ENCODE measurements at regions not wholly inside any gene's neighbourhood (a gene's known extent, or its start where the extent isn't known, plus 50 kb on each side); places are given as distances from the start of the nearest gene placed in this dataset.

DNA sequence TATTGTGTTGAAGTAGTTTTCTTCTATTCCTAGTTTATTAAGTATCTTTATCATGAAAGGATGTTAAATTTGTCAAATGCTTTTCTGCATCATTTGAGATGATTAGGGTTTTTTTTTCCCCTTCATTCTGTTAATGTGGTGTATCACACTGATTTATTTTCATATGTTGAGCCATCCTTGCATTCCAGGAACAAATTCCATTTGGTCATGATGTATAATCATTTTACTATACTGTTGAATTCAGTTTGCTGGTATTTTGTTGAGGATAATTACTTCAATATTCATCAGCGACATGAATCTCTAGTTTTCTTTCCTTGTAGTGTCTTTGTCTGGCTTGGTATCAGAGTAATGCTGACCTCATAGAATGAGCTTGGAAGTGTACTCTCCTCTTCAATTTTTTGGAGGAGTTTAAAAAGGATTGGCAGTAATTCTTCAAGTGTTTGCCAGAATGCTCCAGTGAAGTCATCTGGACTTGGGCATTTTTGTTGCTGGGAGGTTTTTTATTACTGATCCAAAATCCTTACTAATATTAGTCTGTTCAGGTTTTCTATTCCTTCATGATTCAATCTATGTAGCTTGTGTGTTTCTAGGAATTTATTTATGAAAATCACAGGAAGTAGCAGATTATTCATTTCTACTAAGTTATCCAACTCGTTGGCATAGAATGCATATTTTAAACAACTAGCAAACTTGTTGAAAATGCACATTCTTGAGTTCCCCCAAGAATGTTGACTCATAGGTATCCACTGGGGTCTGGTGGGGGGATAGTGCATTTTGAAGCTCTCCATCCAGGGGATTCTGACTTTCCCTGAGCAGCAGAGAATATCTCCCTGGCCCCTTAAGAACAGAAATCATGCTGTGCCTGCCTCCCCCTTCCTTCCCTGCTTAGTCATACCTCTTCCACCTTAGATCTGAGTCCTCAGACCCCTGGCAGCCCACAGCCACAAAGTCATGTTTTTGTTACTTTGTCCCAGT, 187.1 kb downstream of the BMP7 start:
- DNase-seq (ENCODE audit: low read depth): no peak
- TF ChIP-seq, protein P1, sequence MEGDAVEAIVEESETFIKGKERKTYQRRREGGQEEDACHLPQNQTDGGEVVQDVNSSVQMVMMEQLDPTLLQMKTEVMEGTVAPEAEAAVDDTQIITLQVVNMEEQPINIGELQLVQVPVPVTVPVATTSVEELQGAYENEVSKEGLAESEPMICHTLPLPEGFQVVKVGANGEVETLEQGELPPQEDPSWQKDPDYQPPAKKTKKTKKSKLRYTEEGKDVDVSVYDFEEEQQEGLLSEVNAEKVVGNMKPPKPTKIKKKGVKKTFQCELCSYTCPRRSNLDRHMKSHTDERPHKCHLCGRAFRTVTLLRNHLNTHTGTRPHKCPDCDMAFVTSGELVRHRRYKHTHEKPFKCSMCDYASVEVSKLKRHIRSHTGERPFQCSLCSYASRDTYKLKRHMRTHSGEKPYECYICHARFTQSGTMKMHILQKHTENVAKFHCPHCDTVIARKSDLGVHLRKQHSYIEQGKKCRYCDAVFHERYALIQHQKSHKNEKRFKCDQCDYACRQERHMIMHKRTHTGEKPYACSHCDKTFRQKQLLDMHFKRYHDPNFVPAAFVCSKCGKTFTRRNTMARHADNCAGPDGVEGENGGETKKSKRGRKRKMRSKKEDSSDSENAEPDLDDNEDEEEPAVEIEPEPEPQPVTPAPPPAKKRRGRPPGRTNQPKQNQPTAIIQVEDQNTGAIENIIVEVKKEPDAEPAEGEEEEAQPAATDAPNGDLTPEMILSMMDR (IDR thresholded peaks at IDR 0.05; ENCODE audit: insufficient read depth, low read depth, low read length, missing control alignments): no peak
- H3K4me3 ChIP-seq (ENCODE audit: low read depth, low read length): no peak overlapping the region

DNA sequence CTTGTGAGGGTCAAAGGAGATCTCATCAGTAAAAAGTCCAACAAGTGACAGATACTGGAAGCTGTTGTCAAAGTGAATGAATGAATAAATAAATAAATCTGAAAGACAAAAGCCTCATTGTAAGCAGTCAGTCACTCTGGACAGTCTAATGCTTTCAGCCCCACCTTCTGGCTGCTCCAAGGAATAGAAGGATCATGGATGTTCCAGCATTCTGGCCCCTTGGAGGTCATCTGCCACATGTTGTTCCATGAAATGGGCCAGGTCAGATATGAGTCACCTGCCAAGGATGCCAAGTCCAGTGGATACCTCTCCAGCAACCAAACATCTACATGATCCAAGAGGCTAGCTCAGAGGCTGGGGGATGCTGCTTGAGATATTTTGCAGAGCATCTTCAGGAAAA, 185.6 kb downstream of the BMP7 start:
- no peak for DNase-seq (ENCODE audit: low read depth)
- TF ChIP-seq, protein P1 (IDR thresholded peaks at IDR 0.05; ENCODE audit: insufficient read depth, low read depth, low read length, missing control alignments): no peak
- no peak overlapping the region for H3K4me3 ChIP-seq (ENCODE audit: low read depth, low read length)

DNA sequence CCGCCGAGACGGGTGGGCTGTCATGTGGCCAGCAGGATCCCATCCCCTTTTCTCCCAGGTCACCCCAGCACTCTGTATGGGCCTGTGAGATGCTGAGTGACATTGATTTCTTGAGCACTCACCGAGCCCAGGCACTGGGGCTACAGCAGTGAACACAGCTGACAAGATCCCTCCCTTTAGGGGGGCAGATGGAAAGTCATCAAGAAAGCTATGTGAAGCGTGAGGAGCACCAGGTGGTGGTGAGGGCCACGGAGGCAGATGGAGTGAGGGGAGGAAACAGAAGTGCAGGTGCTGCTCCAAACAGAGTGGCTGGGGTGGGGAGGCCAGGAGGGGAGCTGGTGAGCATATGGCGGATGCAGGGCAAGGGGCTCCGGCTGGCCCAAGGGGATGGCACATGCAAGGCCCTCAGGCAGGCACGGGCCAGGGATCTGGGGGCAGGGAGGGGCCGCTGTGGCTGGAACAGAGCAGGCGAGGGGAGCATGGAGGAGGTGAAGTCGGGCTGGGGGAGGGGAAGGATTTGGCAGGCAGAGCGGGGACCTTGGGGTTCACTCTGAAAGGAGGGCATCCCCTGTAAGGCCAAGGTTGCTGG, 184.0 kb downstream of the BMP7 start:
- TF ChIP-seq, protein P1 (IDR thresholded peaks at IDR 0.05; ENCODE audit: insufficient read depth, low read depth, low read length, missing control alignments): no peak
- H3K4me3 ChIP-seq (ENCODE audit: low read depth, low read length): no peak overlapping the region
- no peak for DNase-seq (ENCODE audit: low read depth)

DNA sequence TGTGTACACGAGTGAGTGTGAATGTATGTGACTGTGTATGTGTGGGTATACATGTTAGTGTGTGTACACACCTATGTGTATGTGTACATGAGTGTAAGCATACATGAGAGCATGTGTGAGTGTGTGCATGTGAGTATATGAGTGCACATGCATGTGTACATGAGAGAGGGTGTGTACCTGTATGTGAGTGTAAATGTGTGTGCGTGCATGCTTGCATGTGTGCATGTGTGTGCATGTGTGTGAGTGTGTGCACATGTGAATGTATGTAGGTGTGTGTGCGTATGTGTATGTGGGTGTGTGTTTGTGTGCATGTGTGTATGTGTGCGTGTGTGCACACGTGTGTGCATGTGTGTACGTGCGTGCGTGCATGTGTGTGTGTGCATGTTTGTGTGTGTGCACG, 183.4 kb downstream of the BMP7 start:
- H3K4me3 ChIP-seq (ENCODE audit: low read depth, low read length): no peak overlapping the region
- TF ChIP-seq, protein P1 (IDR thresholded peaks at IDR 0.05; ENCODE audit: insufficient read depth, low read depth, low read length, missing control alignments): no peak
- DNase-seq (ENCODE audit: low read depth): no peak

DNA sequence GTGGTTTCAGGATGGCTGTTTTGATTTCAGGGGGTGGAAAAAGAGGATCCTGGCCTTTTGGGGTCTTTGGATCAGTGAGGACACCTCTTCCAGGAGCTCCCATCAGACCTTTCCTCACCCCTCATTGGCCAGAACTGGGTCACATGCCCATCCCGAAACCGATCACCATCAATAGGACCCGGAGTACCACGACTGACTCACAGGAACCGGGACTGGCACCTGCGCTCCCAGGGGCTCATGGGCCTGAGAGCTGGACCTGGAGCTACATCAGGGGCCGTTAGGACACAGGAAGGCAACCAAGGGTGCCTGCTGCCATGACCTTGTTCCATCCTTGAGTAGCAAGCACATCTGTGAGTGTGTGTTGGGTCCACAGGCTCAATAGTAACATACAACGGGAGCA, 180.4 kb downstream of the BMP7 start:
- TF ChIP-seq, protein P1 (IDR thresholded peaks at IDR 0.05; ENCODE audit: insufficient read depth, low read depth, low read length, missing control alignments): no peak
- no peak overlapping the region for H3K4me3 ChIP-seq (ENCODE audit: low read depth, low read length)
- DNase-seq (ENCODE audit: low read depth): no peak

DNA sequence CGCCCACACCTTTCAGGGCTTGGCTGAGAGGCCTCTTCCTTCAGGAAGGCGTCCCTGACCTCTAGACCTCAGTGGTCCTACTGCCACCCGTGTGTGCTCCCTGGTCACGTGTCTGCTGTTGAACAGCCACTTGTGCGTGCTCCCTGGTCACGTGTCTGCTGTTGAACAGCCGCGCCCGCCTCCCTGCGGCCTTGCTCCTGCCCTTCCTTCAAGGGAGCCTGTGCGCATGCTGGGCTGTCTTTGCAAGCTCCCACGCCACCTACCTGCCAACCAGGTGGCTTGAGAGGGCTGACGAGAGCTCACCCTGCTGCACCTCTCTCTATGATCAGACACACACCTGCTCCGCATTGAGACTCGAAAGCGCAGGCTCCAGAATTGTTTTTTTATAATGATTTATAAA, 179.3 kb downstream of the BMP7 start:
- TF ChIP-seq, protein P1 (IDR thresholded peaks at IDR 0.05; ENCODE audit: insufficient read depth, low read depth, low read length, missing control alignments): no peak
- DNase-seq (ENCODE audit: low read depth): no peak
- no peak overlapping the region for H3K4me3 ChIP-seq (ENCODE audit: low read depth, low read length)
